ENCODE measurements at regions not wholly inside any gene's neighbourhood (a gene's known extent, or its start where the extent isn't known, plus 50 kb on each side); places are given as distances from the start of the nearest gene placed in this dataset.

GRCh38 chr4:175369087-175369486, 443.0 kb downstream of the GPM6A start:
- TF ChIP-seq, protein P1, sequence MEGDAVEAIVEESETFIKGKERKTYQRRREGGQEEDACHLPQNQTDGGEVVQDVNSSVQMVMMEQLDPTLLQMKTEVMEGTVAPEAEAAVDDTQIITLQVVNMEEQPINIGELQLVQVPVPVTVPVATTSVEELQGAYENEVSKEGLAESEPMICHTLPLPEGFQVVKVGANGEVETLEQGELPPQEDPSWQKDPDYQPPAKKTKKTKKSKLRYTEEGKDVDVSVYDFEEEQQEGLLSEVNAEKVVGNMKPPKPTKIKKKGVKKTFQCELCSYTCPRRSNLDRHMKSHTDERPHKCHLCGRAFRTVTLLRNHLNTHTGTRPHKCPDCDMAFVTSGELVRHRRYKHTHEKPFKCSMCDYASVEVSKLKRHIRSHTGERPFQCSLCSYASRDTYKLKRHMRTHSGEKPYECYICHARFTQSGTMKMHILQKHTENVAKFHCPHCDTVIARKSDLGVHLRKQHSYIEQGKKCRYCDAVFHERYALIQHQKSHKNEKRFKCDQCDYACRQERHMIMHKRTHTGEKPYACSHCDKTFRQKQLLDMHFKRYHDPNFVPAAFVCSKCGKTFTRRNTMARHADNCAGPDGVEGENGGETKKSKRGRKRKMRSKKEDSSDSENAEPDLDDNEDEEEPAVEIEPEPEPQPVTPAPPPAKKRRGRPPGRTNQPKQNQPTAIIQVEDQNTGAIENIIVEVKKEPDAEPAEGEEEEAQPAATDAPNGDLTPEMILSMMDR (IDR thresholded peaks at IDR 0.05; ENCODE audit: low read depth, low read length) = no peak
- peak; percentile 5 for DNase-seq (ENCODE audit: extremely low read depth, low read depth)

DNA sequence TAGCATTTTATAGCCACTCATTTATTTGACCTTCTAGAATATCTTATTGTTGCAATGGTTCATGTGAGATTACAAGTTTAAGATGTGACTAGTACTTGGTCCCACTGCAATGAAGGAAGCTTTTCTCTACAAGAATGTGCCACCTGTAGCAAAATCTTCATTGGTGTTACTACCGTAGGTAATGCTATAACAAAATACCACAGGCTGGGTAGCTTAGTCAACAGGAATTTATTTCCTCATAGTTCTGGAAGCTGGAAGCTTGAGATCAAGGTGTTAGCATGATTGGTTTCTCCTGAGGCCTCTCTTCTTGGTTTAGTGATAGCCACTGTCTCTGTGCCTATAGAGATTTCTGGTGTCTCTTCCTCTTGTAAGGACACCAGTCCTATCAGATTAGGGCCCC, 441.0 kb downstream of the GPM6A start:
- no peak for DNase-seq (ENCODE audit: extremely low read depth, low read depth)

GRCh38 chr4:175373031-175373430, 439.0 kb downstream of the GPM6A start:
- TF ChIP-seq, protein P1 (IDR thresholded peaks at IDR 0.05; ENCODE audit: low read depth, low read length) = no peak
- no peak for DNase-seq (ENCODE audit: extremely low read depth, low read depth)

More for the DNA sequence above, 441.0 kb downstream of the GPM6A start:
- TF ChIP-seq, protein P1 (IDR thresholded peaks at IDR 0.05; ENCODE audit: low read depth, low read length) = no peak

DNA sequence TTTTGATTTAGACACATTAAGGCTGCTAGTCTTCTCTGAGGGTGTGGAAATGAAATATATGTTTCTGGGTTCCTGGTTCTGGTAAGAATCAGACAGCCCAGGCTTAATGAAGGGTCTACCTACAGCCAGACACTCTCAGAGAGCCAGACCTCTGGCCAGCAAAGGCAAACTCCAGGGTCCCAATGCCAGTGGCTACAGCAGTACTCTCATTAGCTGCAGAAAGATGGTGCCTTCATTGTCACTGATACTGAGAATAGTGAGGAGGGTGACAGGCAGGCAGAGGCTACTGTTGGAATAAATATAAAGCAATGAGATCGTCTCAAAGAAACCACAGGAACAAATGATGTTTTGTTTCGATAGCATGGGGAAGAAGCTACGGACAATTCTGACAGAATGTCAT, 437.6 kb downstream of the GPM6A start:
- TF ChIP-seq, protein P1 (IDR thresholded peaks at IDR 0.05; ENCODE audit: low read depth, low read length) = no peak
- no peak for DNase-seq (ENCODE audit: extremely low read depth, low read depth)

DNA sequence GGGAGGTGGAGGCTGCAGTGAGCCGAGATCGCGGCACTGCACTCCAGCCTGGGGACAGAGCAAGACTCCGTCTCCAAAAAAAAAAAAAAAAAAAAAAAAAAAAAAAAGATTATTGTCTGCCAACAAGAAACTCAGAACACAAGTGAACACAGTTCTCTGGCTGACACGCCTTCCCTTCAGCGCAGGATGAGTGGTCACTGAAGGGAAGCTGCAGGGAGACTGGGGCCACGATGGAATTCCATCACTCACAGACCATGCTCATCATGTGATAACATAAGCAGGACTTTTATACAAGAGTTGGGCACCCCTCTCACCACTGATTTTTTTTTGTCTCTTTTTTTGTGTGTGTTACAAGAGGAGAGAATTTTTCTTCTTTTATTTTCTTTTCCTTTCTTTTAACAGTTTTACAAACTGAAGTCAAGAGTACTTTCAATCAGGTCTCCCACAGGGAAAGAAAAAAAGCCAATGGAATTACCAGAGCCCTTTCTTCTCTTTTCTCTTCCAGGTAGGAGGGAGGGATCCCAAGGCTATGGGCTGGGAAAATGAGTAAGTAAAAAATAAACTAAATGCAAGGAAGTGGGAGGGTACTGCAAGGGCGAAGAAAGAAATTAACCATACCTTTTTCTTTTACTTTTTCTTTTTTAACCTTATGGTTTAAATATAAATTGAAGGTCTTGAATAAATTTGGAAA, 435.6 kb downstream of the GPM6A start:
- TF ChIP-seq, protein P1 (IDR thresholded peaks at IDR 0.05; ENCODE audit: low read depth, low read length) = no peak
- DNase-seq (ENCODE audit: extremely low read depth, low read depth) = no peak

GRCh38 chr4:175377203-175377602, 434.9 kb downstream of the GPM6A start:
- TF ChIP-seq, protein P1 (IDR thresholded peaks at IDR 0.05; ENCODE audit: low read depth, low read length) = no peak

GRCh38 chr4:175378372-175378771, 433.7 kb downstream of the GPM6A start:
- TF ChIP-seq, protein P1 (IDR thresholded peaks at IDR 0.05; ENCODE audit: low read depth, low read length) = no peak
- DNase-seq (ENCODE audit: extremely low read depth, low read depth) = no peak

More at GRCh38 chr4:175377203-175377602, 434.9 kb downstream of the GPM6A start:
- no peak for DNase-seq (ENCODE audit: extremely low read depth, low read depth)

Measured in AG09319 (cell line).